IMR-90 (cell line): ENCODE measurements at regions not wholly inside any gene's neighbourhood (a gene's known extent, or its start where the extent isn't known, plus 50 kb on each side); places are given as distances from the start of the nearest gene placed in this dataset.

Experiments used
- ATAC-seq: fragments of 200-7000 bp; cut with Tn5 transposase; 2 replicates; pipeline ENCODE4 v1.9.1; 2020; ENCODE audit warnings: low read depth, mild to moderate bottlenecking, moderate library complexity
- BruUV-seq: library from RNA; stranded (reverse); fragments of 400-500 nt; replicated peaks from 2 replicates; lab custom pipeline; 2021; lab: Mats Ljungman, UMichigan
- CTCF ChIA-PET: fragments of 300-600 bp; formaldehyde crosslinking; extraction: SDS; loops from one replicate; lab custom pipeline; 2021; ENCODE audit warnings: antibody characterized with exemption; lab: Yijun Ruan, JAX
- POLR2A ChIA-PET: fragments of 300-600 bp; sonication (Branson Sonifier 250); formaldehyde crosslinking; loops from one replicate; lab custom pipeline; 2022; ENCODE audit warnings: antibody characterized with exemption; ENCODE audit not compliant: unreplicated experiment; lab: Charles Lee
- DNase-seq: peaks from one replicate; pipeline ENCODE4 v3.0.0; 2013
- H2AFZ ChIP-seq: replicated peaks from 2 replicates; pipeline ENCODE3; 2013; ENCODE audit warnings: low read length, mild to moderate bottlenecking; ENCODE audit not compliant: poor library complexity
- H2AK5ac ChIP-seq: 2 replicates; pipeline ENCODE4 v1.6.1; 2013; ENCODE audit warnings: low read depth, low read length, inconsistent platforms
- H2AK9ac ChIP-seq: replicated peaks from 2 replicates; pipeline ENCODE3; 2013; ENCODE audit warnings: mild to moderate bottlenecking, low read depth, low read length, moderate library complexity; ENCODE audit not compliant: poor library complexity
- H2BK120ac ChIP-seq: 2 replicates; pipeline ENCODE4 v1.6.1; 2013; ENCODE audit warnings: low read depth, low read length, inconsistent platforms
- H2BK15ac ChIP-seq: 3 replicates; pipeline ENCODE4 v1.6.1; 2013; ENCODE audit warnings: low read depth, low read length, inconsistent platforms
- H2BK20ac ChIP-seq: 2 replicates; pipeline ENCODE4 v1.6.1; 2013; ENCODE audit warnings: low read depth, mild to moderate bottlenecking, inconsistent platforms, low read length, moderate library complexity
- H2BK5ac ChIP-seq: 2 replicates; pipeline ENCODE4 v1.6.1; 2013; ENCODE audit warnings: mild to moderate bottlenecking, low read depth, low read length, inconsistent platforms; ENCODE audit not compliant: poor library complexity, severe bottlenecking
- H3K14ac ChIP-seq: replicated peaks from 2 replicates; pipeline ENCODE4 v1.6.1; 2013; ENCODE audit warnings: low read depth, low read length, inconsistent platforms
- H3K18ac ChIP-seq: 2 replicates; pipeline ENCODE4 v1.6.1; 2013; ENCODE audit warnings: low read depth, low read length, control low read depth
- H3K23ac ChIP-seq: 2 replicates; pipeline ENCODE4 v1.6.1; 2013; ENCODE audit warnings: low read depth, low read length, inconsistent platforms
- H3K27ac ChIP-seq: 2 replicates; pipeline ENCODE4 v1.5.1; 2013; ENCODE audit warnings: mild to moderate bottlenecking, control low read depth, low read length; ENCODE audit not compliant: insufficient read depth
- H3K27me3 ChIP-seq: 2 replicates; pipeline ENCODE4 v1.6.1; 2013; ENCODE audit warnings: low read length; ENCODE audit not compliant: control insufficient read depth, insufficient read depth
- H3K36me3 ChIP-seq: 2 replicates; pipeline ENCODE4 v1.6.1; 2013; ENCODE audit warnings: low read length, mixed read lengths; ENCODE audit not compliant: control insufficient read depth, insufficient read depth
- H3K4ac ChIP-seq: 2 replicates; pipeline ENCODE4 v1.6.1; 2013; ENCODE audit warnings: low read depth, low read length, inconsistent platforms
- H3K4me1 ChIP-seq: 2 replicates; pipeline ENCODE4 v1.6.1; 2013; ENCODE audit warnings: low read length, mixed read lengths; ENCODE audit not compliant: control insufficient read depth, insufficient read depth
- H3K4me2 ChIP-seq: 2 replicates; pipeline ENCODE4 v1.6.1; 2013; ENCODE audit warnings: low read depth, mild to moderate bottlenecking, control low read depth, low read length, moderate library complexity
- H3K4me3 ChIP-seq: 2 replicates; pipeline ENCODE4 v1.5.1; 2013; ENCODE audit warnings: low read depth, mild to moderate bottlenecking, control low read depth, low read length, moderate library complexity; ENCODE audit not compliant: insufficient read depth
- H3K56ac ChIP-seq: 2 replicates; pipeline ENCODE4 v1.6.1; 2013; ENCODE audit warnings: low read length, inconsistent platforms; ENCODE audit not compliant: insufficient read depth; ENCODE audit errors: extremely low read depth
- H3K79me1 ChIP-seq, 2 experiments: 2 replicates each; pipeline ENCODE4 v1.6.1; 2013; ENCODE audit warnings: low read length in 2 of 2, inconsistent platforms in 1 of 2, low read depth in 1 of 2
- H3K9ac ChIP-seq: 2 replicates; pipeline ENCODE4 v1.6.1; 2013; ENCODE audit warnings: low read depth, low read length, control low read depth
- H3K9me1 ChIP-seq: 2 replicates; pipeline ENCODE4 v1.6.1; 2013; ENCODE audit warnings: low read length, inconsistent platforms; ENCODE audit not compliant: insufficient read depth
- H3K9me3 ChIP-seq: 2 replicates; pipeline ENCODE4 v1.6.1; 2013; ENCODE audit warnings: low read length; ENCODE audit not compliant: control insufficient read depth, insufficient read depth
- H4K20me1 ChIP-seq: 2 replicates; pipeline ENCODE4 v1.6.1; 2013; ENCODE audit warnings: low read length, inconsistent platforms; ENCODE audit not compliant: insufficient read depth
- H4K5ac ChIP-seq: 2 replicates; pipeline ENCODE4 v1.6.1; 2013; ENCODE audit warnings: mild to moderate bottlenecking, low read depth, low read length, control low read depth
- H4K8ac ChIP-seq, 2 experiments: 2 replicates each; pipeline ENCODE4 v1.6.1; 2013; ENCODE audit warnings: low read depth in 2 of 2, low read length in 2 of 2, control low read depth in 1 of 2, inconsistent platforms in 1 of 2
- H4K91ac ChIP-seq: 2 replicates; pipeline ENCODE4 v1.6.1; 2013; ENCODE audit warnings: low read depth, low read length, inconsistent platforms; ENCODE audit not compliant: insufficient read depth
- CTCF ChIP-seq: conservative IDR thresholded peaks from 2 replicates; pipeline ENCODE4 v1.5.1; 2012; ENCODE audit warnings: mild to moderate bottlenecking, low read depth, low read length, improper control_type of control experiment
- MAFK ChIP-seq: IDR thresholded peaks from 2 replicates; pipeline ENCODE4 v1.6.1; 2012; ENCODE audit warnings: low read depth, low read length, improper control_type of control experiment
- POLR2A ChIP-seq: IDR thresholded peaks from 2 replicates; pipeline ENCODE4 v1.6.1; 2012; ENCODE audit warnings: mild to moderate bottlenecking, low read depth, low read length
- RAD21 ChIP-seq: IDR thresholded peaks from 2 replicates; pipeline ENCODE4 v1.6.1; 2012; ENCODE audit warnings: low read length, improper control_type of control experiment
- RCOR1 ChIP-seq: IDR thresholded peaks from 2 replicates; pipeline ENCODE4 v1.6.1; 2012; ENCODE audit warnings: mild to moderate bottlenecking, low read length, improper control_type of control experiment; ENCODE audit not compliant: insufficient replicate concordance
- SMC3 ChIP-seq: fragments of 150-350 bp; IDR thresholded peaks from 2 replicates; pipeline ENCODE4 v1.6.1; 2016; ENCODE audit warnings: low read depth, mild to moderate bottlenecking, antibody characterized with exemption, low read length, moderate library complexity
- WGBS, 2 experiments: methylation state at CpG; one replicate each; pipeline versions ENCODE4 v1.1.5 to v1.1.7; 2013; ENCODE audit warnings: missing lambda C conversion rate in 2 of 2; ENCODE audit not compliant: insufficient read length in 1 of 2; ENCODE audit errors: extremely low coverage in 2 of 2; 5-methylcytosine and 5-hydroxymethylcytosine counted together
- dilution Hi-C: fragments of 300-500 bp; cut with HindIII; formaldehyde crosslinking; loops from one replicate; pipeline ENCODE4 v1.14.3; 2018; ENCODE audit warnings: low sequenced_read_pairs; ENCODE audit not compliant: unreplicated experiment
- in situ Hi-C: fragments of 300-500 bp; cut with MboI; formaldehyde crosslinking; loops from 3 replicates; pipeline ENCODE4 v1.14.3; 2019; ENCODE audit warnings: low sequenced_read_pairs, inconsistent platforms, mixed read lengths
- intact Hi-C: fragments of 100-400 bp; cut with micrococcal nuclease; formaldehyde crosslinking; loops from 2 replicates; pipeline ENCODE4 v1.10.0; 2022

- no peaks in the 10 kb centered on the region; the same call in 1 of the 2 replicates for H3K9me3 ChIP-seq
- no peak overlapping the region for H3K18ac ChIP-seq
- no peak overlapping the region for H2BK15ac ChIP-seq
- ChIA-PET CTCF (no interaction called here), POLR2A (no interaction called here)
- no peak overlapping the region for H3K4me2 ChIP-seq
- no peak overlapping the region for H2BK20ac ChIP-seq
- ATAC-seq (no peak), DNase-seq (no peak)
- H3K79me1 ChIP-seq = no peaks in the 10 kb centered on the region
- H4K20me1 ChIP-seq = no peaks in the 10 kb centered on the region
- no peak overlapping the region for H2AK5ac ChIP-seq
- in situ Hi-C loops (loop anchor here (10.0 to 25.0 kb wide), 2 partner anchors 512 to 894 kb away; a partner anchor contains a TSS), dilution Hi-C loops (no loop called here), intact Hi-C loops (no loop called here)
- H3K23ac ChIP-seq = no peak overlapping the region
- no peak overlapping the region for H2BK5ac ChIP-seq
- H4K5ac ChIP-seq = no peak overlapping the region
- no peak overlapping the region for H3K4ac ChIP-seq
- no peaks in the 10 kb centered on the region for H3K36me3 ChIP-seq
- no peak for TF ChIP-seq POLR2A
- TF ChIP-seq CTCF = no peak
- no peak for TF ChIP-seq RAD21
- no peak for TF ChIP-seq RCOR1
- no peak for TF ChIP-seq MAFK
- TF ChIP-seq SMC3 = no peak
- 60% methylated on average over 9 of the region's 16 CpGs; no CpG with 5 or more reads in 1 of the 2 experiments for WGBS, 2 experiments
- no peak overlapping the region for H2BK120ac ChIP-seq
- H3K4me3 ChIP-seq = no peak overlapping the region
- no peak overlapping the region for H3K14ac ChIP-seq
- H4K8ac ChIP-seq = no peak overlapping the region
- H2AK9ac ChIP-seq = no peak overlapping the region
- H2AFZ ChIP-seq = no peak overlapping the region
- H3K27me3 ChIP-seq = no peaks in the 10 kb centered on the region
- H3K9ac ChIP-seq = no peak overlapping the region
- H3K27ac ChIP-seq = no peak overlapping the region
- no TSS peak for BruUV-seq
- H3K9me1 ChIP-seq = no peaks in the 10 kb centered on the region
- H3K56ac ChIP-seq = no peak overlapping the region
- H4K91ac ChIP-seq = no peak overlapping the region
- H3K4me1 ChIP-seq = no peaks in the 10 kb centered on the region
Measured at GRCh38 chr10:123556736-123557135, 109.4 kb upstream of the GPR26 start.
